GM18870 (cell line): ENCODE measurements at regions not wholly inside any gene's neighbourhood (a gene's known extent, or its start where the extent isn't known, plus 50 kb on each side); places are given as distances from the start of the nearest gene placed in this dataset.
"Not testable (repeated sequence)": the region's sequence is repeated elsewhere in the genome, so short reads cannot be mapped to it uniquely, and the experiment has no call there.

Experiments
- ATAC-seq: cut with Tn5 transposase; IDR thresholded peaks from one replicate; pipeline ENCODE4 v1.9.1; 2021; ENCODE audit warnings: moderate library complexity; ENCODE audit not compliant: unreplicated experiment

DNA sequence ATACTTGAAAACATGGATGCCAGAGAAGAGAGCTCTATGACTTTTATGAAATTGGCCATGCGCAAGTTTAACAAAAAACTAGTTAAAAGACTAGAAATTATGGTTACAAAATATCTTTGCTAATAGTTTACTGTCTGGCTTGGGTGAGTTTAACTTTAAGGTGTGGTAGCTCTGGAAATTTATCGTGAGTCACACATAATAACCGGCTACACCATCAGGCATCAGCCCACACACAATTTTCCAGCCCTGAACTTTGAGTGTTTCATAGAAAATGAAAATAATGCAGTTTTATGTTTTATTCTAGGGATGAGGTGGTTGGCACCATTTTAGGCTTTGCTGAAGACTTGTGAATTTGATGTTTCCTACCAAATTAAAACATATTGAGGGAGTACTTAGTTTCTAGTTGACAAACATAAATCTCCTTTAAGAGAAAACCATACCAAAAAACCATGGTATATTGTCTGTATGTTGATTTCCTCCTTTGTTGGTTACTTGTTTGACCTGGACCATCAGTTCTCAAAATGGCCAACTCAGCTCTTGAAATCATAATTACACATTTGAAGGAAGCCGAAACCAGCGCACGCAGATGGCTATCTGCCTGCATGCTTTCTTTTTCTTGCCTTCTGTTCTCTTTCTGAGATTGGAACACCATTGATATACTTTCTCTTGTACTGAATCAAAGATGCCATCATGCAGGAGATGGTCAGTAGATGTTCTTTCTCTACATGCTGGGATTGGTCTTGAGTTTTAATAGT, 125.1 kb downstream of the AKAP11 start:
- ATAC-seq, result no peak

GRCh38 chr13:42398533-42398932, 126.6 kb downstream of the AKAP11 start:
- no peak for ATAC-seq

DNA sequence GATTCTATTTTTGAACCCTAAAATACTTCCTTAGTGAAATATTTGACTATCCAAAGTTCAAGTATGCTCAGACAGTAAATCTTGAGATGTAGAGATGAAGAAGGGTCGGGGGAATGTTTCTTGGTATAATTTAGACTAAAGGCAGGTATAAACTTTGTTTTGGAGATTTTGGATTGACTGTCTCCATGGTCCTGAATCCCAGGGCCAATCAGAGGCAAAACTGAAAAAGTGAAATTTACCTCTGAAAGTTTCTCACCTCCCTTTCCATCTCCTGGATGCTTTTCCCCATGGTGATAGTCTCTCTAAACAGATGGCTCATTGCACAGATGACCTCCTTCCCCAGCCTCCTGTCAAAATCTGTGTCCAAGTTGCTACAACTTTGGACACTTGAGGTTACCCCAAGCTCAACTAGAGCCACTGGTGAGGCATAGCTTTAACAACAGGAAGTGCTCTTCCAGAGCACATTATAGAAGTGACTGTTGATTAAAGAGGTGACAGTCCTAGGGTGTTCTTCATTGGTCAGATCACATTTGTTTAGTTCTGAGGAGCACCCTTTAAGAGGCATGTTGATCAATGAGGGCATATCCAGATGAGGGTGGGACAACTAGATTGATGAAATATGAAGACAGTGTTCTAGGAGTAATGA, 128.4 kb downstream of the AKAP11 start:
- ATAC-seq, result no peak

DNA sequence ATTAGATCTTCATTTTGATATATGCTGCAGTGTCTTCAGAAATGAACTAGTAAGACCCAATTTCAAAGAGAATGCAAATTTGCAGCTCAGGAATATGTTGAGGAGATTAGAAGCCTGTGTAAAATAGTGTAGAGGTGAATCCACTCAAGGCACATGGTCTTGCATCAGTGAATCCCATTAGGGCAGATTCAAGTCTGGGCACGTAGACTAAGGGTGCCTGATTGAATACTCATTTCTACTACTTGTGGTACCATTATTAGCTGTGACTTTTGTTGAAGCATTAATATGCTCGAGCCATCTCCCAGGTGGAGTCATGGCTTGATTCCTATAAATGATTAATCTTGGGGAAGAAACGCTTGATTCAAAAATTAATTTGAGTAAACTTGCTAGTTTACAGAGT, 129.4 kb downstream of the AKAP11 start:
- ATAC-seq, result no peak

GRCh38 chr13:42405665-42406390, 133.9 kb downstream of the AKAP11 start:
- peak; percentile 77 for ATAC-seq

GRCh38 chr13:42409075-42409474, 137.1 kb downstream of the AKAP11 start:
- ATAC-seq, result no peak

DNA sequence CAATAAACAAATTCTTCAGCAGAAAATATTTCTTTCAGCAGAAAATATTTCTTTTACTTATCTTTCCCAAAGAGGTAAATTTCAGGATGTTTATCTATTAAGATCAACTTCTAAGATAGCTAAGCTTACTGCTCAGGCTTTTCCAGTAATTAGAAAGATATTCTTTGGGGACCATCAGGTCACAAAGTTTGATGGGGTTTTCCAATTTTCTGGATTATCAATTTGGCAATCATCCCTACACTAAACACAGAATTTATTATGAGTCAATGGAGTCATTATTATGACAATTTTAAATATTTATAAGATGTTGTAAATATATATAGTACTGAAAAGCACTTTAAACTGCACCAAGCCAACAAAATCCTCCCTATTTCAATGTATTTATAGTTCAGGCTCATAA, 137.6 kb downstream of the AKAP11 start:
- no peak for ATAC-seq

DNA sequence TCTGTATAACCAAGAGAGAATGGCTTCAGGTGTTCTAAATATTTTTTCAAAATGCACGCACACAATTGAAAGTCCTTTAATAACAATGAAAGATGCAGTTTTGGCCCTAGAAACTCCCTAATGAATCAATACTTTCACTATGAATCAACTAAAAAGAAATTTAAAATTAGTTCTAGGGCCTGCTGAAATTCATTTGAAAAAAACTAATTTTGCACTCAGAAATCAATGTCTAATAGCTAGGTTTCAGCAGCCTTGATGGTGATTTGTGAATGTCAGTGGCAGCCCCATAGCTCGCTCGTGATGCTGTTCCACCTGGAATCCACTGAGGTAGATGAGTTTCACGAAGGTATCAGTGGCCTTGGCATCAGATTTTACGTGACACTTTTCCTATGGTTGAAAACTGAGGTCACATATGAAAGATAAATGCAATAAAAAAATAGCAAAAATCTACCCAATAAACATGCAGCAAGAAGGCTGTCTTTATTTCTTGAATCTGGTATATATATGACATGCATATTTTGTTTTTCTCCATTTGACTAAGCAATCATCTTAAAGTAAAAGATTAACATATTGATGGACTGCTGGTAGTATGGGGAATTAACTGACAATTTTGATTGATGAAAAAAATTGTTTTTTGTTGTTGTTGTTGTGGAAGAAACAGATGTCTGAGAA, 141.0 kb downstream of the AKAP11 start:
- ATAC-seq, result no peak

GRCh38 chr13:42413484-42413815, 141.5 kb downstream of the AKAP11 start:
- no peak for ATAC-seq

DNA sequence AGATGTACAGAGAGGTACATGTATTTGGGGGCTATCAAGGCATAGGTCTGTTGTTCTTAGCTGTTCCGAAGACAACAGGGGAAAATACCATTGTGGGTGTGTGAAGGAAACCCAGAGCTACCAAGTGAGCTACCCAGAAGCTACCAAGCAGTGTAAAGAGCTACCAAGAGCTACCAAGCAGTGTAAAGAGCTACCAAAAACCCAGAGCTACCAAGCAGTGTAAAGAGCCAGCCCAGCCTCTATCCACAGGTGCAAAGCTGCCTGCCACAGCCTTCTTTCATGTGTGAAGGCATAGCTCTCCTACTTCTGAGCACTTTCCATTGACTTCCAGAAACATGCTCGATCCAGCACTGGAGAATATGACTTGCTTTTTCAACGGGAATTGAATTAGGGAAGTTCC, 145.7 kb downstream of the AKAP11 start:
- ATAC-seq, result no peak

DNA sequence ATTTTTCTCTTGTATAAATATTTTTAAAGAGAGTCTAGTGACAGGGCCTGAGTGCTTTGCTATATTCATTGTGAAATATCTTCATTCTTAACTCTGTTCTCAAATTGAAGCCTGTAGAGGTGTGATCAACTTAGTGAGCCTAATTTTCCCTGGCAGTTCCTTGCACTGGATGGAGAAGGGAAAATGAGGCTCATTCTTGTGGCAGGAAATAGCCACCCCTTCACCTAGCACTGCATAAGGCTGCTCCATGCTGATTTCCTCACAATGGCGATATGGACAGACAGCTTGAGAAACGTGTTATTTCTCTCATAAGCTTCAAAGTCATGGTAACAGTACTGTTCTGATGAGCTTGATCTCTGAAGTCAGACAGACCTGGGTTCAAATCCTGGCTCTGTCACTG, 146.2 kb downstream of the AKAP11 start:
- no peak for ATAC-seq

GRCh38 chr13:42420304-42420703, 148.4 kb downstream of the AKAP11 start:
- ATAC-seq, result peak; percentile 85

DNA sequence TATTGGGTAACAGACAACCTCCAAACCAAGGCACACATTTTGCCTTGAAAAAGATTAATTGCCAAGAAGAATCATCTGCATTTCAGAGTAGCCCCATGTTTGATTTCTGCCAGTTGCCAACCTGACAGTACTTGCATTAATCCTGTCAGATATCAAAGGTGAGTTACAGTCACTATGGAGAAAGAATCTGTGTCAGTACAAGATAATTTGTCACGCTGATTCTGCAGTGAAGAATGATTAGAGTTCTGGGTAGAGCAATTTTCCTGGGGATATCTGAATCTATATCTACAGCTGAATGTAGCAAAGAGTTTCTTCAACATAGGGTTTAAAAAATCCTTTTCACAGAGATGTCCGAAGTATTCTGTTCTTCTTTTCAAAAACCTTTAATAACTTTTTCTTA, 150.7 kb downstream of the AKAP11 start:
- ATAC-seq, result no peak

DNA sequence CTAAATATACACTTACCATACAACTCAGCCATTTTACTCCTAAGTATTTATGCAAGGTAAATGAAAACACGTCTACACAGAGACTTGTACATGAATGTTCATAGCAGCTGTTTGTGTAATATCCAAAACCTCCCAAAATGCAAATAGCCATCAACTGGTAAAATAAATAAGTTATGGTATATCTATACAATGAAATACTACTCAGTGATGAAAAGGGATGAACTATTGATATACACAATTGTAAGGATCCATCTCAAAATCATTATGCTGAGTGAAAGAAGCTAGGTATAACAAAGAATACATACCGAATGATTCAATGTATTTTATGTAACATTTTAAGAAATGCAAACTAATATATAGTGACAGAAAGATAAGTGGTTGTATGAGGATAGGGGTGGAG, 149.8 kb upstream of the TNFSF11 start:
- ATAC-seq, result no peak

DNA sequence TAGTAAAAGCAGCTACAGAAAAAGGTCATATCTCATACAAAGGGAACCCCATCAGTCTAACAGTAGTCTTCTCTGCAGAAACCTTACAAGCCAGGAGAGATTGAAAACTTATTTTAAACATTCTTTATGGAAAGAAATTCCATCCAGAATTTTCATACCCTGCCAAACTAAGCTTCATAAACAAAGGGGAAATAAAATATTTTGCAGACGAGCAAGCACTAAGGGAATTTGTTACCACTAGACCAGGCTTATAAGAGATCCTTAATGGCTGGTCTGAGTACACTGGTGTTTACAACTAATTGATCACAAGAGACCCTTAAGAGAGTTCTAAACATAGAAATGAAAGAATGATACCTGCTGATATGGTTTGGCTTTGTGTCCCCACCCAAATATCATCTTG, 128.6 kb upstream of the TNFSF11 start:
- no peak for ATAC-seq

GRCh38 chr13:42446597-42446996, 127.4 kb upstream of the TNFSF11 start:
- ATAC-seq, result not testable (repeated sequence)

DNA sequence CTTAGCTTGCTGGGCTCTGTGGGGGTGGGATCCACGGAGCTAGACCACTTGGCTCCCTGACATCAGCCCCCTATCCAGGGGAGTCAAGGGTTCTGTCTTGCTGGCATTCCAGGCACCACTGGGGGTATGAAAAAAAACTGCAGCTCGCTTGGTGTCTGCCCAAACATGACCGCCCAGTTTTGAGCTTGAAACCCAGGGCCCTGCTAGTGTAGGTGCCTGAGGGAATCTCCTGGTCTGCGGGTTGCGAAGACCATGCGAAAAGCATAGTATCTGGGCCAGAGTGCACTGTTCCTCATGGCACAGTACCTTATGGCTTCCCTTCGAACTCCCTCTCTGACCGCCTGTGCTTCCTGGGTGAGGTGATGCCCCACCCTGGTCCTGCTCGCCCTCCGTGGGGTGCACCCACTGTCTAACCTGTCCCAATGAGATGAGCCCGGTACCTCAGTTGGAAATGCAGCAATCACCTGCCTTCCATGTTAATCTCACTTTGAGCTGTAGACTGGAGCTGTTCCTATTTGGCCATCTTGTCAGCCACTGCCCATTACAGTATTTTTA, 120.8 kb upstream of the TNFSF11 start:
- ATAC-seq, result no peak

DNA sequence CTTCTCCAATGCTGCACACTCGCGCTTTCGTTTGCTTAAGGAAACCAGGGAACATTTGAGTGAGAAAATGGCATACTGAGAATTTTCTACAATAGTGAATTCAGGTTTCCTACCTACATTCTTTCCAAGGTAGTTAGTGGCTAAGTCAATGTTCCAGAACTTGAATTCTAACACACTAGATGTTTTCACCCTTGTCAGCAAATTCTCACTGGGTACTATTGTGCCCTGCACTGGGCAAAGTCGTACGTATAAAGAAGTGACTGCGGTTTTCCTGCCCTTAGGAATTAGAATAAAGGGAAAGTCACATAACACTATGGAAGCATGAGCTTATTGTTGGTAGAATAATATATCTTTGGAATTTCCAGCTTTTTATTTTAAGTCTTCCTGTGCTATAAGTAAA, 119.2 kb upstream of the TNFSF11 start:
- ATAC-seq, result no peak

GRCh38 chr13:42458193-42458592, 115.8 kb upstream of the TNFSF11 start:
- no peak for ATAC-seq

DNA sequence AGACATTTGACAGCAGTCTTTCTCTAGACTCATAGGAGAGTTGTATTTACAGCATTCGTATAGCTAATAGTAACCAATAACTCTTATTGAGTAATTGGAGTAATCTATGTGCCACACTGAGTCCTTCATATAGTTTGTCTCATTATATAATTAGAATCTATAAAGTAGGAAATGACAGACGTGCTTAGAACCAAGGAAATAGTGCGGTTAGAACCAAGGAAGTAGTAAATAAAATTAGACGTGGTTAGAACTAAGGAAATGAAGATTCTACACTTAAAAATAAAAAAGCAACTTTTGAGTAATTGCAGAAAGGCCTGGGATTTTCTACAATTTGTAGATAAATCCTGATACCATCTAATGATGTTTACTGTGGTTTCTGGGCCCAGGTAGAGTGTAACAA, 107.8 kb upstream of the TNFSF11 start:
- ATAC-seq, result no peak

- no peak for ATAC-seq
Observed at GRCh38 chr13:42466609-42467008, 107.3 kb upstream of the TNFSF11 start.
